Progenitor cell of endocrine pancreas (in vitro differentiated cells): ENCODE measurements at regions not wholly inside any gene's neighbourhood (a gene's known extent, or its start where the extent isn't known, plus 50 kb on each side); places are given as distances from the start of the nearest gene placed in this dataset.

Source experiments
- DNase-seq: peaks from one replicate; pipeline ENCODE4 v3.0.0; 2021; ENCODE audit warnings: low spot score; ENCODE audit not compliant: unreplicated experiment
- H3K27ac Mint-ChIP-seq: 2 replicates; pipeline ENCODE4 v1.8.0; 2021; ENCODE audit warnings: mild to moderate bottlenecking, moderate library complexity, mixed read lengths
- H3K27me3 Mint-ChIP-seq: 2 replicates; pipeline ENCODE4 v1.8.0; 2021; ENCODE audit warnings: mixed read lengths
- H3K36me3 Mint-ChIP-seq: 2 replicates; pipeline ENCODE4 v1.8.0; 2022; ENCODE audit warnings: mixed read lengths; ENCODE audit not compliant: insufficient read depth
- H3K4me1 Mint-ChIP-seq: 2 replicates; pipeline ENCODE4 v1.8.0; 2021; ENCODE audit warnings: low read depth, mixed read lengths
- H3K4me3 Mint-ChIP-seq: 2 replicates; pipeline ENCODE4 v1.8.0; 2021; ENCODE audit warnings: low read depth, mild to moderate bottlenecking, moderate library complexity, mixed read lengths
- H3K9me3 Mint-ChIP-seq: 2 replicates; pipeline ENCODE4 v1.8.0; 2021; ENCODE audit warnings: low read depth, mixed read lengths
- TF ChIP-seq, protein P1 (sequence below): fragments of 200-600 bp; sonication (generic); IDR thresholded peaks from one replicate; pipeline ENCODE4 v1.5.0; 2021; ENCODE audit warnings: antibody characterized with exemption, mild to moderate bottlenecking; ENCODE audit not compliant: unreplicated experiment

GRCh38 chr13:85586422-85586831, 212.8 kb downstream of the SLITRK6 start:
- no peak overlapping the region for H3K4me3 Mint-ChIP-seq
- peaks cover 3% of the 10 kb centered on the region for H3K9me3 Mint-ChIP-seq

DNA sequence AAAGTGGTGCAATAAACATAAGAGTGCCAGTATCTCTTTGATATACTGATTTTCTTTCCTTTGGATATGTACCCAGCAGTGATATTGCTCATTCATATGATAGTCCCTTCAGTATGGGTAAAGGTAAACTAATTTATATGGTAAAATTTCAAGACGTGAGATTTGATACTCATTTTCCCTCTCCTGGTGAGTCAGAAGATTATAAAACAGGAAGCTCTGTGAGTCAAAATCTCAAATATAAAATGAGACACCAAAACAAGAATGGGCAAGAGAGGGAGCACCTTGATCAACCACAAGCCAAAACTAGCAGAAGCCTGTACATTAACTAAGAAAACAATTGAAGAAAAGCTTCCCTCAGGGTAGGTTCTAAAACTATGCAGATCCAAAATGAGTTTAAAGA, 216.3 kb downstream of the SLITRK6 start:
- H3K4me1 Mint-ChIP-seq, result peaks cover 3% of the 10 kb centered on the region
- no peaks in the 10 kb centered on the region for H3K27me3 Mint-ChIP-seq
- DNase-seq, result no peak
- no peak overlapping the region for H3K4me3 Mint-ChIP-seq
- TF ChIP-seq, protein P1, sequence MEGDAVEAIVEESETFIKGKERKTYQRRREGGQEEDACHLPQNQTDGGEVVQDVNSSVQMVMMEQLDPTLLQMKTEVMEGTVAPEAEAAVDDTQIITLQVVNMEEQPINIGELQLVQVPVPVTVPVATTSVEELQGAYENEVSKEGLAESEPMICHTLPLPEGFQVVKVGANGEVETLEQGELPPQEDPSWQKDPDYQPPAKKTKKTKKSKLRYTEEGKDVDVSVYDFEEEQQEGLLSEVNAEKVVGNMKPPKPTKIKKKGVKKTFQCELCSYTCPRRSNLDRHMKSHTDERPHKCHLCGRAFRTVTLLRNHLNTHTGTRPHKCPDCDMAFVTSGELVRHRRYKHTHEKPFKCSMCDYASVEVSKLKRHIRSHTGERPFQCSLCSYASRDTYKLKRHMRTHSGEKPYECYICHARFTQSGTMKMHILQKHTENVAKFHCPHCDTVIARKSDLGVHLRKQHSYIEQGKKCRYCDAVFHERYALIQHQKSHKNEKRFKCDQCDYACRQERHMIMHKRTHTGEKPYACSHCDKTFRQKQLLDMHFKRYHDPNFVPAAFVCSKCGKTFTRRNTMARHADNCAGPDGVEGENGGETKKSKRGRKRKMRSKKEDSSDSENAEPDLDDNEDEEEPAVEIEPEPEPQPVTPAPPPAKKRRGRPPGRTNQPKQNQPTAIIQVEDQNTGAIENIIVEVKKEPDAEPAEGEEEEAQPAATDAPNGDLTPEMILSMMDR, result no peak
- peaks cover 3% of the 10 kb centered on the region for H3K9me3 Mint-ChIP-seq
- H3K36me3 Mint-ChIP-seq, result no peaks in the 10 kb centered on the region
- H3K27ac Mint-ChIP-seq, result no peak overlapping the region

More at GRCh38 chr13:85586422-85586831, 212.8 kb downstream of the SLITRK6 start:
- no peaks in the 10 kb centered on the region for H3K36me3 Mint-ChIP-seq
- no peak overlapping the region for H3K27ac Mint-ChIP-seq
- peaks cover 3% of the 10 kb centered on the region for H3K4me1 Mint-ChIP-seq
- TF ChIP-seq, protein P1, result no peak
- no peaks in the 10 kb centered on the region for H3K27me3 Mint-ChIP-seq
- DNase-seq, result no peak

DNA sequence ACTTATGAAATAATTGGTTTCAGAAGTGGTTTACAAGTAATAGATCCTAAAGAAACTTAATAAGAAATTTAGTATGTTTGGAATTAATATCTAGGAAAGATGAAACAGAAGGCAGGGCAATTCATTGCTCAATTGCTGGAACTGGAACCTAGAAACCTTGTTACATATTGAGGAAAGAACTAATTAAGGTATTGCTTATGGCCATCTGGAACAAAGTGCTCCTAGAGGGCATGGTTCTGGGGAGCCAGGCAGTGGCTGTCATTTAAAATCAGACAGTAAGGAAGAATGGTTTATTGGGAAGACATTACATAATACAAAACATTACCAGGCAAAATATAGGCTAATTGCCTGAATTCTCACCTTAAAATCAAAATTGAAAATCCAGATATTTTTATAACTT, 224.1 kb downstream of the SLITRK6 start:
- Mint-ChIP-seq H3K27ac (no peak overlapping the region), H3K4me1 (peaks cover 1% of the 10 kb centered on the region), H3K9me3 (peaks cover 8% of the 10 kb centered on the region), H3K36me3 (no peaks in the 10 kb centered on the region), H3K27me3 (no peaks in the 10 kb centered on the region), H3K4me3 (no peak overlapping the region)
- TF ChIP-seq, protein P1, result no peak
- no peak for DNase-seq

DNA sequence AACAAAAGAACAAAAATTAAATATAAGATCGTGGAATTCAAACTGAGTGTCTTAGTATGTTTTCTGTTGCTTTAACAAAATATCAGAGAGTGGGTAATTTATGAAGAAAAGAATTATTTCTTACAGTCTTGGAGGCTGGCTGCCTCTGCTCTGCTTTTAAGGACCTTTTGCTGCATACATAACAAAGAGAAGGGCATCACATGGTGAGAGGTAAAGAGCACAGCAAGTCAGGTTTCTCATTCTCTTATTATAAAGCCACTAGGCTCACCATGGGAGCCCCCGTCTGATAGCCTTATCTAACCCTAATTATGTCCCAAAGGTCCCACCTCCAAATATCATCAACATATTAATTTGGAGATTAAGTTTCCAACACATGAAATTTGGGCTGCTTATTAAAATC, 231.3 kb downstream of the SLITRK6 start:
- H3K4me3 Mint-ChIP-seq, result no peak overlapping the region
- H3K9me3 Mint-ChIP-seq, result peaks cover 6% of the 10 kb centered on the region
- no peaks in the 10 kb centered on the region for H3K27me3 Mint-ChIP-seq
- DNase-seq, result no peak
- no peak overlapping the region for H3K27ac Mint-ChIP-seq
- no peaks in the 10 kb centered on the region for H3K36me3 Mint-ChIP-seq
- TF ChIP-seq, protein P1, result no peak
- no peaks in the 10 kb centered on the region for H3K4me1 Mint-ChIP-seq

DNA sequence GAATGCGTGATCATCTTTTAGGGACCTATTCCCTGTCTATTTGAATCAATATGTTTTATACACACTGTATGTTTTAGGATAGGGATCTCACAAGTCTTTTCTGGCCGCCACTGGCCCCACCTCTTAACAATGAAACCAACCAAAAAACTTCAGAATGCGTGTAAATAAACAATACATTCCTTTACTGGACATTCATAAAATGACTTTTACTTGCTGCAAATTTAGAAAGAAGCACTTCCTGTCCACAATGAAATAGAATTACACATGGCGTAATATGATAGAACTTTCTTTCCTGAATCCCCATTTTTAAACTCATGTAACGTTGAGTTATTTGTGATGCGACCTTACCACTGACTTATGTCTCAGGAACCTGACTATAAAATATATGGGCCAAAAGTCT, 233.6 kb downstream of the SLITRK6 start:
- H3K27me3 Mint-ChIP-seq, result no peaks in the 10 kb centered on the region
- no peak overlapping the region for H3K27ac Mint-ChIP-seq
- no peak for DNase-seq
- H3K36me3 Mint-ChIP-seq, result no peaks in the 10 kb centered on the region
- TF ChIP-seq, protein P1, result no peak
- peaks cover under 1% of the 10 kb centered on the region for H3K4me1 Mint-ChIP-seq
- peaks cover 3% of the 10 kb centered on the region for H3K9me3 Mint-ChIP-seq
- no peak overlapping the region for H3K4me3 Mint-ChIP-seq
